ENCODE measurements at regions not wholly inside any gene's neighbourhood (a gene's known extent, or its start where the extent isn't known, plus 50 kb on each side); places are given as distances from the start of the nearest gene placed in this dataset.

GRCh38 chr1:227466039-227466645 is 97.2 kb upstream of the ZNF678 start:
- H3K27me3 Mint-ChIP-seq: peaks cover 2 to 13% (median 9%) of the 10 kb centered on the region in 3 donors
- H3K9me3 Mint-ChIP-seq: peaks cover 4 to 12% (median 5%) of the 10 kb centered on the region in 7 donors
- H3K27ac Mint-ChIP-seq: no peak overlapping the region

GRCh38 chr1:227465256-227465655 is 98.1 kb upstream of the ZNF678 start:
- H3K36me3 Mint-ChIP-seq: peaks cover 2% of the 10 kb centered on the region in 2 donors

More at GRCh38 chr1:227466039-227466645, 97.2 kb upstream of the ZNF678 start:
- ATAC-seq (ENCODE audit: low read depth in 2 of 2) (no peak), DNase-seq (no peak)
- no peaks in the 10 kb centered on the region for H3K4me1 Mint-ChIP-seq
- H3K36me3 Mint-ChIP-seq: peaks cover 5 to 7% of the 10 kb centered on the region in 2 donors
- H3K4me3 Mint-ChIP-seq: no peak overlapping the region

GRCh38 chr1:227459977-227460376 is 103.4 kb upstream of the ZNF678 start:
- H3K27me3 Mint-ChIP-seq: peaks cover 19 to 26% (median 21%) of the 10 kb centered on the region in 3 donors
- H3K4me1 Mint-ChIP-seq: no peaks in the 10 kb centered on the region
- H3K4me3 Mint-ChIP-seq: peak overlapping the region in 1 of 8 donors; percentile 57
- no peak overlapping the region for H3K27ac Mint-ChIP-seq
- no peaks in the 10 kb centered on the region for H3K9me3 Mint-ChIP-seq
- DNase-seq (no peak), ATAC-seq (ENCODE audit: low read depth in 2 of 2) (no peak)
- H3K36me3 Mint-ChIP-seq: no peaks in the 10 kb centered on the region

More at GRCh38 chr1:227465256-227465655, 98.1 kb upstream of the ZNF678 start:
- Mint-ChIP-seq H3K9me3 (peaks cover 0 to 3% (median 2%) of the 10 kb centered on the region in 7 donors), H3K4me3 (no peak overlapping the region), H3K27ac (no peak overlapping the region), H3K4me1 (no peaks in the 10 kb centered on the region), H3K27me3 (peaks cover 5 to 11% (median 10%) of the 10 kb centered on the region in 3 donors)
- no peak for DNase-seq
- ATAC-seq (ENCODE audit: low read depth in 2 of 2): no peak

GRCh38 chr1:227459326-227459841 is 104.0 kb upstream of the ZNF678 start:
- H3K36me3 Mint-ChIP-seq: no peaks in the 10 kb centered on the region
- H3K4me3 Mint-ChIP-seq: no peak overlapping the region
- DNase-seq: no peak
- peaks cover 21 to 32% (median 27%) of the 10 kb centered on the region in 3 donors for H3K27me3 Mint-ChIP-seq
- H3K4me1 Mint-ChIP-seq: no peaks in the 10 kb centered on the region
- no peak for ATAC-seq (ENCODE audit: low read depth in 2 of 2)
- H3K27ac Mint-ChIP-seq: no peak overlapping the region
- no peaks in the 10 kb centered on the region for H3K9me3 Mint-ChIP-seq

- DNase-seq (no peak), ATAC-seq (ENCODE audit: low read depth in 2 of 2) (no peak)
- no peaks in the 10 kb centered on the region for H3K36me3 Mint-ChIP-seq
- no peaks in the 10 kb centered on the region for H3K9me3 Mint-ChIP-seq
- H3K27me3 Mint-ChIP-seq: peaks cover 36 to 44% (median 42%) of the 10 kb centered on the region in 3 donors
- H3K4me1 Mint-ChIP-seq: no peaks in the 10 kb centered on the region
- H3K27ac Mint-ChIP-seq: peak overlapping the region in 1 of 6 donors; percentile 32
- no peak overlapping the region for H3K4me3 Mint-ChIP-seq
Measured at GRCh38 chr1:227454686-227455085, 108.7 kb upstream of the ZNF678 start.

GRCh38 chr1:227453631-227454355 is 109.6 kb upstream of the ZNF678 start:
- Mint-ChIP-seq H3K36me3 (no peaks in the 10 kb centered on the region), H3K9me3 (no peaks in the 10 kb centered on the region), H3K27ac (no peak overlapping the region), H3K4me3 (no peak overlapping the region), H3K27me3 (peaks cover 42 to 50% (median 49%) of the 10 kb centered on the region in 3 donors), H3K4me1 (no peaks in the 10 kb centered on the region)
- DNase-seq (no peak), ATAC-seq (ENCODE audit: low read depth in 2 of 2) (no peak)

- H3K4me1 Mint-ChIP-seq: no peaks in the 10 kb centered on the region
- H3K36me3 Mint-ChIP-seq: peaks cover 0 to 9% of the 10 kb centered on the region in 2 donors
- peaks cover 54 to 64% (median 59%) of the 10 kb centered on the region in 3 donors for H3K27me3 Mint-ChIP-seq
- H3K4me3 Mint-ChIP-seq: no peak overlapping the region
- no peak overlapping the region for H3K27ac Mint-ChIP-seq
- DNase-seq (no peak), ATAC-seq (ENCODE audit: low read depth in 2 of 2) (no peak)
- no peaks in the 10 kb centered on the region for H3K9me3 Mint-ChIP-seq
Measured at GRCh38 chr1:227451954-227452353, 111.4 kb upstream of the ZNF678 start.

GRCh38 chr1:227451057-227451456 is 112.3 kb upstream of the ZNF678 start:
- no peak overlapping the region for H3K4me3 Mint-ChIP-seq
- peaks cover 54 to 61% (median 59%) of the 10 kb centered on the region in 3 donors for H3K27me3 Mint-ChIP-seq
- no peak overlapping the region for H3K27ac Mint-ChIP-seq
- H3K9me3 Mint-ChIP-seq: no peaks in the 10 kb centered on the region
- no peaks in the 10 kb centered on the region for H3K4me1 Mint-ChIP-seq
- ATAC-seq (ENCODE audit: low read depth in 2 of 2) (no peak), DNase-seq (no peak)
- H3K36me3 Mint-ChIP-seq: peaks cover 0 to 9% of the 10 kb centered on the region in 2 donors

GRCh38 chr1:227450489-227450888 is 112.9 kb upstream of the ZNF678 start:
- peaks cover 0 to 9% of the 10 kb centered on the region in 2 donors for H3K36me3 Mint-ChIP-seq
- H3K4me1 Mint-ChIP-seq: no peaks in the 10 kb centered on the region
- peaks cover 57 to 63% (median 60%) of the 10 kb centered on the region in 3 donors for H3K27me3 Mint-ChIP-seq
- H3K27ac Mint-ChIP-seq: no peak overlapping the region
- peaks cover 0 to 2% (median 0%) of the 10 kb centered on the region in 7 donors for H3K9me3 Mint-ChIP-seq
- no peak overlapping the region for H3K4me3 Mint-ChIP-seq
- no peak for ATAC-seq (ENCODE audit: low read depth in 2 of 2)
- DNase-seq: no peak

- H3K27ac Mint-ChIP-seq: no peak overlapping the region
- no peaks in the 10 kb centered on the region for H3K4me1 Mint-ChIP-seq
- ATAC-seq (ENCODE audit: low read depth in 2 of 2) (no peak), DNase-seq (no peak)
- no peak overlapping the region for H3K4me3 Mint-ChIP-seq
- H3K9me3 Mint-ChIP-seq: peaks cover 0 to 2% (median 0%) of the 10 kb centered on the region in 7 donors
- peaks cover 0 to 9% of the 10 kb centered on the region in 2 donors for H3K36me3 Mint-ChIP-seq
- peaks cover 51 to 63% (median 63%) of the 10 kb centered on the region in 3 donors for H3K27me3 Mint-ChIP-seq
Measured at GRCh38 chr1:227449741-227450441, 113.5 kb upstream of the ZNF678 start.

- H3K9me3 Mint-ChIP-seq: peaks cover 0 to 2% (median 0%) of the 10 kb centered on the region in 7 donors
- peaks cover 43 to 60% (median 58%) of the 10 kb centered on the region in 3 donors for H3K27me3 Mint-ChIP-seq
- DNase-seq (no peak), ATAC-seq (ENCODE audit: low read depth in 2 of 2) (no peak)
- no peaks in the 10 kb centered on the region for H3K4me1 Mint-ChIP-seq
- H3K36me3 Mint-ChIP-seq: peaks cover 0 to 9% of the 10 kb centered on the region in 2 donors
- H3K27ac Mint-ChIP-seq: no peak overlapping the region
- no peak overlapping the region for H3K4me3 Mint-ChIP-seq
Measured at GRCh38 chr1:227449051-227449450, 114.3 kb upstream of the ZNF678 start.

- peaks cover 0 to 9% of the 10 kb centered on the region in 2 donors for H3K36me3 Mint-ChIP-seq
- H3K27ac Mint-ChIP-seq: no peak overlapping the region
- peak overlapping the region in 1 of 8 donors; percentile 17 for H3K4me3 Mint-ChIP-seq
- ATAC-seq (ENCODE audit: low read depth in 2 of 2) (no peak), DNase-seq (no peak)
- H3K9me3 Mint-ChIP-seq: peaks cover 0 to 2% (median 0%) of the 10 kb centered on the region in 7 donors
- no peaks in the 10 kb centered on the region for H3K4me1 Mint-ChIP-seq
- peaks cover 54 to 64% (median 63%) of the 10 kb centered on the region in 3 donors for H3K27me3 Mint-ChIP-seq
Measured at GRCh38 chr1:227447531-227447990, 115.8 kb upstream of the ZNF678 start.

- Mint-ChIP-seq H3K36me3 (peaks cover 0 to 9% of the 10 kb centered on the region in 2 donors), H3K27ac (peak overlapping the region in 1 of 6 donors; percentile 16), H3K9me3 (peaks cover 0 to 2% (median 0%) of the 10 kb centered on the region in 7 donors), H3K4me1 (no peaks in the 10 kb centered on the region), H3K4me3 (no peak overlapping the region), H3K27me3 (peaks cover 56 to 64% (median 57%) of the 10 kb centered on the region in 3 donors)
- no peak for DNase-seq
- no peak for ATAC-seq (ENCODE audit: low read depth in 2 of 2)
Measured at GRCh38 chr1:227445746-227446145, 117.6 kb upstream of the ZNF678 start.
